HL-60 (cell line): ENCODE measurements at regions not wholly inside any gene's neighbourhood (a gene's known extent, or its start where the extent isn't known, plus 50 kb on each side); places are given as distances from the start of the nearest gene placed in this dataset.

Experiments used
- POLR2AphosphoS5 ChIP-seq: IDR thresholded peaks from 2 replicates; pipeline ENCODE4 v1.6.1; 2012; ENCODE audit warnings: low read depth
- TF ChIP-seq, protein P1 (sequence below): IDR thresholded peaks from one replicate; pipeline ENCODE4 v1.5.1; 2011; ENCODE audit warnings: low read length, control low read depth, inconsistent platforms; ENCODE audit not compliant: insufficient read depth
- TF ChIP-seq, protein P2 (sequence below): IDR thresholded peaks from 2 replicates; pipeline ENCODE4 v1.6.1; 2012; ENCODE audit warnings: low read depth; ENCODE audit not compliant: insufficient replicate concordance

DNA sequence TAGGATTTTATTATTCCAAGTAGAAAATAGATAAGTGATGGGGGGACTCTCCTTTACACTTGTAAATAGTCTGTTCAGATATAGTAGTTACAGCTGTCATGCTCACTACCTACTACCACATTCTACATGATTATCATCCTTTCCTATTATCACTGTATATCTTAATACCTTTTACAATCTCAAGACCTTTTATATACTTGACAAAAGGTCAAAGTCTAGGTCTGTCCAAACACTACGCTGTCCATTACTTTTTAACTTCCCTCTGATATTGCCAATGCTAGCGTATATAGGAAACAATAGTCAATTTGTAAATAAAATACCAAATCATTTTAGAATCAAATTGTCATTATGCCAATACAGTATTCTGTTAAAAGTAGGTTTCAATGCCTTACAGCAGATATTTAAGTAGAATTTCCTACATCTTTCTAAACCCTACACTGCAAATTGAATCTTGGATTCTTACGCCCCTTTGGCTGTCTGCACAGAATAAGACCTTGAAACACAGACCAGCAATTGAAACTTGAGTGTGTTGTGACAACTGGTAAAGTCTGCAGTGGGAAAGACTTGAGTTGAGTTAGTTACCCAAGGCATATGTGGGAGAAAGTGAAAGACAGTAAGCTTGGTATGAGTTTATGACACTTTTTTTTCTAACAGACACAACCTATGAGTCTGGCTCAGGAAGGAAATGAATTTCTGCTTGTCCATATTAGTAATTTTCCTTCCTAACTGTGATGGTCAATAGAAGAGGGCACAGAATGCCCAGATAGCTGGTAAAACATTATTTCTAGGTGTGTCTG is 827.6 kb upstream of the ACO1 start:
- TF ChIP-seq, protein P1, sequence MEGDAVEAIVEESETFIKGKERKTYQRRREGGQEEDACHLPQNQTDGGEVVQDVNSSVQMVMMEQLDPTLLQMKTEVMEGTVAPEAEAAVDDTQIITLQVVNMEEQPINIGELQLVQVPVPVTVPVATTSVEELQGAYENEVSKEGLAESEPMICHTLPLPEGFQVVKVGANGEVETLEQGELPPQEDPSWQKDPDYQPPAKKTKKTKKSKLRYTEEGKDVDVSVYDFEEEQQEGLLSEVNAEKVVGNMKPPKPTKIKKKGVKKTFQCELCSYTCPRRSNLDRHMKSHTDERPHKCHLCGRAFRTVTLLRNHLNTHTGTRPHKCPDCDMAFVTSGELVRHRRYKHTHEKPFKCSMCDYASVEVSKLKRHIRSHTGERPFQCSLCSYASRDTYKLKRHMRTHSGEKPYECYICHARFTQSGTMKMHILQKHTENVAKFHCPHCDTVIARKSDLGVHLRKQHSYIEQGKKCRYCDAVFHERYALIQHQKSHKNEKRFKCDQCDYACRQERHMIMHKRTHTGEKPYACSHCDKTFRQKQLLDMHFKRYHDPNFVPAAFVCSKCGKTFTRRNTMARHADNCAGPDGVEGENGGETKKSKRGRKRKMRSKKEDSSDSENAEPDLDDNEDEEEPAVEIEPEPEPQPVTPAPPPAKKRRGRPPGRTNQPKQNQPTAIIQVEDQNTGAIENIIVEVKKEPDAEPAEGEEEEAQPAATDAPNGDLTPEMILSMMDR = no peak
- TF ChIP-seq, protein P2, sequence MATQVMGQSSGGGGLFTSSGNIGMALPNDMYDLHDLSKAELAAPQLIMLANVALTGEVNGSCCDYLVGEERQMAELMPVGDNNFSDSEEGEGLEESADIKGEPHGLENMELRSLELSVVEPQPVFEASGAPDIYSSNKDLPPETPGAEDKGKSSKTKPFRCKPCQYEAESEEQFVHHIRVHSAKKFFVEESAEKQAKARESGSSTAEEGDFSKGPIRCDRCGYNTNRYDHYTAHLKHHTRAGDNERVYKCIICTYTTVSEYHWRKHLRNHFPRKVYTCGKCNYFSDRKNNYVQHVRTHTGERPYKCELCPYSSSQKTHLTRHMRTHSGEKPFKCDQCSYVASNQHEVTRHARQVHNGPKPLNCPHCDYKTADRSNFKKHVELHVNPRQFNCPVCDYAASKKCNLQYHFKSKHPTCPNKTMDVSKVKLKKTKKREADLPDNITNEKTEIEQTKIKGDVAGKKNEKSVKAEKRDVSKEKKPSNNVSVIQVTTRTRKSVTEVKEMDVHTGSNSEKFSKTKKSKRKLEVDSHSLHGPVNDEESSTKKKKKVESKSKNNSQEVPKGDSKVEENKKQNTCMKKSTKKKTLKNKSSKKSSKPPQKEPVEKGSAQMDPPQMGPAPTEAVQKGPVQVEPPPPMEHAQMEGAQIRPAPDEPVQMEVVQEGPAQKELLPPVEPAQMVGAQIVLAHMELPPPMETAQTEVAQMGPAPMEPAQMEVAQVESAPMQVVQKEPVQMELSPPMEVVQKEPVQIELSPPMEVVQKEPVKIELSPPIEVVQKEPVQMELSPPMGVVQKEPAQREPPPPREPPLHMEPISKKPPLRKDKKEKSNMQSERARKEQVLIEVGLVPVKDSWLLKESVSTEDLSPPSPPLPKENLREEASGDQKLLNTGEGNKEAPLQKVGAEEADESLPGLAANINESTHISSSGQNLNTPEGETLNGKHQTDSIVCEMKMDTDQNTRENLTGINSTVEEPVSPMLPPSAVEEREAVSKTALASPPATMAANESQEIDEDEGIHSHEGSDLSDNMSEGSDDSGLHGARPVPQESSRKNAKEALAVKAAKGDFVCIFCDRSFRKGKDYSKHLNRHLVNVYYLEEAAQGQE = no peak
- no peak for TF ChIP-seq POLR2AphosphoS5
